Stimulated activated CD4-positive, alpha-beta T cell treated with anti-CD3 and anti-CD28 coated beads, Interleukin-2, amount 100 ng/mL, for 48 hours (primary cell): ENCODE measurements at regions not wholly inside any gene's neighbourhood (a gene's known extent, or its start where the extent isn't known, plus 50 kb on each side); places are given as distances from the start of the nearest gene placed in this dataset.

Source experiments
- DNase-seq, 2 donors: peaks; one replicate each; pipeline ENCODE4 v3.0.0-alpha.2; 2020

DNA sequence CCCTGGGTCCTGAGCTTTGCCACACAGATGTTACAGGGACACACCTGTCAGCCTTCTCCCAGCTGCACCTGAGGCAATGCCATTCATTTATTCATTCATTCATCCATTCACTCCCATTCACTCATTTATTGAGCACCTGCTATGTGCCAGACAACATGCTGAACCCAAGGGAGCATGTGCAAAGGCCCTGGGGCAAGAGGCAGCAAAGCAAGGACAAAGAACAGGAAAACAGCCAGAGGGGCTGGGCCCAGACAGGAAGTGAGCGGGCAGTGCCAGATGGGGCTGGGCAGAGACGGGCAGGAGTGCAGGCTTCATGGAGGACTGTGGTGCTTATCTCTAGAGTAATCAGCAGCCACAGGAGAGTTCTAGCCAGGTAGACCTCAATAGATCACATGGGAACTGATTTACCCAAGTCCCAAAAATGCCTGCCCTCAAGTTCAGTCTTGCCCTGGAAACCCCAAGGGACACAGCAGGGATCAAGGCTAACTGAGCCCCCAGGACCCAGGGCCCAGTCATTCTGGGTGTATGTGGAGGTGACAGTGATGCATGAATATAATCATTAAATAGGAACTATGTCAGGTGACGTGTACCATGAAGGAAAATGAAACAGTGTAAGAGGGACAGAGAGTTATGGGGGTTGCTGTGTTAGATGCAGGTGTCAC, 530.3 kb downstream of the MATN1 start:
- no peak for DNase-seq

GRCh38 chr1:30191154-30191702, 532.2 kb downstream of the MATN1 start:
- DNase-seq, result peak; percentile 3 to 11

DNA sequence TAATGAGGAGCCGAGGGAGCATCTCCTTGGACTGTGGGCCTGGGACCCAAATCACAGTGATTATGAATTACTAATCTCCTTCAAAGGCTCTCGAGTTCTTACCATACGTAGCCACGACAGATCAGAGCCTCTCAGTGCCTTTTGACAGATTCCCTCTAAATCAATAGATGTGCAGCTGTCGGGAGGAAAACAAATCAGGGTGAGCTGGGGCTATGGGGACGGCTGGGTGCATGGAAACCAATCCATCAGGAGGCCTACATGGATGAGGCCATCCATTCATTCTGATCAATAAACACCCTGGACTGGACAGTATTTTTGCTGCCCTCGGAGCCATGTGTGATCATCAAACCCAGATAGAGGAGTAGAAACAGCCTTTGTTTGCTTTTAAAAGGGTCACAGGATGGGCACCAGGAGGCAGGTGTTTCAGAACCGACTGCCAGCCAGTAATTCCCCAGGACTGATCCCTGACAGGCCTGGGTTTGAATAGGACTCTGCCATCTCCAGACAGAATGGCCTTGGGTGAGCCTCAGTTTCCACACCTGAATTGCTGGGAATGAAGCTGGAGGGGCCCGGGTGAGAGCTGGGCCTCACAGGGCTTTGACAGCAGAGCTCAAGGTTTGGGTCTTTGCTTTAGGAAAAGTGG, 532.8 kb downstream of the MATN1 start:
- DNase-seq, result no peak

DNA sequence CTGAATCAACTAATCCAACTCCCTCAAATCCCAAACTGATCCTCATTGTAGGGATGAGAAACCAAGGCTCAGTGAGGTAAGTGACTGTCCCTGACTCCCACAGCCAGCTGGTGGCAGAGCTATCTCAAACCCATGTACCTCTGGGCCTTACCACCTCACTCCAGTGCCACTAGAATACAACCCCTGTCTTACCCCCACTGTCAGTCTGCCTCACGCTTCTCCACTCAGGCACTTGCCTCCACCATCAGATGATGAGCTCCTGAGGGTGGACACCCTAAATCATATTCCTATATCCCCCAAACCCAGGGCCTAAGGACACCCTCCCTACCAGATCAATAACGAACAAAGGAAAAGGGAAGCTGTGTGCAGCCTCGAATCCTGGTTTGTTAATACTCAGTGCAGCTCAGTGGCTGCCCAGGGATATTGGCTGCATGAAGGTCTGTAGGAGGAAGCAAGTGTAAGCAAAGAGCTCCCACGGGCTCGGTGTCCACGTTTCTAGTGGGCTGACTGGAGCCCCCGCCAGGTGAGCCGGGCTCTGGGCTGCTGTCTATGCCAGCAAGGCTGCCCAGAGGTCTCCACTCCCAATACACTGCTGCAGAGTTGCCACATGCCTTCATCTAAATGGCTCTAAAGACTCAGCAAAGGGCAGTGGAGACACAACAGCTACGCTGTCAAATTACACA, 533.4 kb downstream of the MATN1 start:
- no peak for DNase-seq

GRCh38 chr1:30188999-30189398, 534.4 kb downstream of the MATN1 start:
- DNase-seq, result no peak

DNA sequence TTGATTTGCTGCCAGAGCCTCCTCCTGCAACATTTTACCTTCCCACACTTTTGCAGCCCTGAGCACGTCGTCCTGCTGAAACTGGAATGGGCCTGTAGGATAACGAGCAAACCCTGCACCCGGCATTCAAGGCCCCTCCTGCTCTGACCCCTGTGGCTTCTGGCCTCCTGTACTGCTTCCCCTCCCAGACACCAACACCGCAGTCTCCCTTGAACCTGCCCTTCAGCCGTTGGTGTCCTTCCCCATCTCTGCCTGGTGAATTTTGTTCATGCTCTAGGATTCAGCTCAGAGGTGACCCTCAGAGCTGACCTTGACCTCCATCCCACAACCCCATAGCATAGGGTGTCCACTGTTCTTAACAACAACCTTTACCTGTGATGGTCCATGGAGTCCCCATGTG, 535.1 kb downstream of the MATN1 start:
- no peak for DNase-seq

- DNase-seq, result no peak
Observed at GRCh38 chr1:30187413-30188023, 535.9 kb downstream of the MATN1 start.

GRCh38 chr1:30186586-30186985, 536.8 kb downstream of the MATN1 start:
- DNase-seq, result no peak

GRCh38 chr1:30185809-30186208, 537.6 kb downstream of the MATN1 start:
- DNase-seq, result no peak

DNA sequence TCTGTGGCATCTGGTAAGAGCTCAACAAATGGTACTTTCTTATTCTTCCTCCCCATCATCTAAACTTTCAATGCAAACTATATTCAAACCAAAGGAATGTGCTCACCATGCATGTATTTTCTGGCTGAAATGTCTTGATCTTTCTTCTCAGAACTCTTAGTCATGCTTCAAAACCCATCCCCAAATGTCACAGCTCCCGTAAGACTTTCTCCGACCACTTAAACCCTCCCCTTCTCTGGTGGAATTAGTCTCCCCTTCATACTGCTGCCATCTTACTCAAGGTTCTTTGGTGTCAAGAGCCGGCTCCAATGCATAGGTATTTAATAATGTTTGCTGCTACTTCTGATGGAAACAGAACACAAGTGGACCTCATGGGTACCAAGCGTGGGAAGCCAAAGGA, 538.1 kb downstream of the MATN1 start:
- DNase-seq, result no peak

DNA sequence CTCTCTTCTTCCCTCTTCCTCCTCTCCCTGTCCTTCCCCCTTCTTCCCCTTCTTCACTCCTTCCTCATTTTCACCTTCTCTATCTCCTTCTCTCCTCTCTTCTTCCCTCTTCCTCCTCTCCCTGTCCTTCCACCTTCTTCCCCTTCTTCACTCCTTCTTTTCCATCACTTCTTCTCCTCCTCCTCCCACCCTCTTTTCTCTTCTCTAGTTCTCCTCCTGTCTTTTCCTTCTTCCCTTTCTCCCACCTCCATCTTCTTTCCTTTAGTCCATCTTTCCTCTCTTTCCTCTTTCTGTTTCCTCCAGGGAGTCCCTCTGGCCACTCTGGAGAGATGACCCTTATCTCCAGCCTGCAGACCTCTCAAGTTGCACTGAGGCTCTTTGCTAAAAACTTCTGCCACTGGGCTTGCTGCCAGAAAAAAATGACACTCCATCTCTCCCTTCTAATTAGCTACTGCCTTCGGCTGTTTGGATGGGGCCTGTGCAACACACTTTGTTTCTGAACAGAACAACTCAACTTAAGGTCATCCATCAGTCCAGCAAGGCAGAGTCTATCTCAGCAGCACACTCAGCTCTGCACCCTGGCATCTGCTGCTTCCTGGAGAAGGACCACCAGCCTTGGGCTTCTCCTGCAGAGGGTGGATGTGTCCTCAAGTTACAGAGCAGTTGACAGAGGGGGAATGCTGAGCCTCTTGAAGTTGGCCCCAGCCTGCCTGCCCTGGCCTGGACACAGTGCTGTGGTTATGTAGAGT, 538.8 kb downstream of the MATN1 start:
- DNase-seq, result no peak

GRCh38 chr1:30183895-30184294, 539.5 kb downstream of the MATN1 start:
- no peak for DNase-seq

- DNase-seq, result no peak
Observed at GRCh38 chr1:30183006-30183405, 540.4 kb downstream of the MATN1 start.

DNA sequence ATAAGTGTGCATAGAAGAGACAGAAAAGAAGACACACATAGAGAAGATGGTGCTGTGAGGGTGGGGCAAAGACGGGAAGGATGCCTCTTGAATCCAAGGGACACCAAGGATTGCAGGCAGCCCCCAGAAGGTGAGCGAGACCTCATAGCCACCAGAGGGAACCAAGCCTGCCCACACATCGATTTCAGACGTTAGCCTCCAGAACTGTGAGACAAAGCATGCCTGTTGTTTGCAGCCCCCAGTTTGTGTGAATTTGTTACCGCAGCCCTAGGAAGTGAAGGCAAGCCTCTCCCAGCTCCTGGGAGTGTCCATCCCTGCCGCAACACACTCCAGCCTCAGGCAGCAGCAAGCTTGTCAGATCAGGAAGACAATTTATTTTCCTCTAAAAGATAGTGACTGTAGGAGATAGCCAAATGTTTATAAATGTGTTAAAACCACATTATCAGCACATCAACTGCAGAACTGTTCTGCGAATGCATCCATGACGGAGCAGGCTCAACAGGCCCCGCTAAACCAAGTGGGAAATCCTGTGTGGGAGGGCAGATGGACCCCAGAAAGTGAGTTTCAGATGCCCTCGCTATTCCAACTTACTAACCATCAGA, 543.3 kb downstream of the MATN1 start:
- DNase-seq, result no peak

- no peak for DNase-seq
Observed at GRCh38 chr1:30176477-30176876, 546.9 kb downstream of the MATN1 start.

DNA sequence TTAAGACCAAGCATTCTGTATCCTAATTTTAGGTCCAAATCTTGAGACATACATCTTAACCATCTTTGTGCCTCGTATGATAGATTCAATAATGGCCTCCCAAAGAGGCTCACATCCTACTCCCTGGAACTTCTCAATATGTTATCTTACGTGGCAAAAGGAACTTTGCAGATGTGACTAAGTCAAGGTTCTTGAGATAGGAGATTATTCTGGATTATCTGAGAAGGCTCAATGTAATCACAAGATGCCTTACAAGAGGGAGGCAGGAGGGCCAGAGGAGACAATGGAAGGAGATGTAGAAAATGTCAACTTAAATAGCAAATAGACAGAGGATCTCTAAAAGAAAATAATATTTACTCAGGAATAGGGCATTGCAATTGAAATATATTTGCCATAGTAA, 548.9 kb downstream of the MATN1 start:
- no peak for DNase-seq

- DNase-seq, result no peak
Observed at GRCh38 chr1:30173560-30173959, 549.8 kb downstream of the MATN1 start.

DNA sequence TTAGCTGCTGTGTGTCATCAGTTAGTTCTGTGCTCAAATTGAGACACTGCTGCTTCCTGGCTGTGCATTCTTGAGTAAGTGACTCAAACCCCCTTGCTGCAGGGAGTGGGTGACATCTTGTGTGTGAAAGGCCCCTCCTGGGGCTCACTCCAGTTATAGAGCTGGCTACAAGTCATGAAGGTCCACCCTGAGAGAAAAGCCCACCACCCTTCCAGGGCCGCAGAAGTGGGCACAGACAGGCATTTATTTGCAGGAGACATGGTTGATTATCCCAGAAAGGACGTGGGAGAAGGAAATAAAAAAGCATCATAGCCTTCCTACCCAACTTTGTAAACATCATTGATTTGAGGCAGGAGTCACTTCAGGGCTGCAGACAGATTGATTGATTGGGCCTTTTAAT, 550.6 kb downstream of the MATN1 start:
- DNase-seq, result no peak

- no peak for DNase-seq
Observed at GRCh38 chr1:30172299-30172694, 551.1 kb downstream of the MATN1 start.

DNA sequence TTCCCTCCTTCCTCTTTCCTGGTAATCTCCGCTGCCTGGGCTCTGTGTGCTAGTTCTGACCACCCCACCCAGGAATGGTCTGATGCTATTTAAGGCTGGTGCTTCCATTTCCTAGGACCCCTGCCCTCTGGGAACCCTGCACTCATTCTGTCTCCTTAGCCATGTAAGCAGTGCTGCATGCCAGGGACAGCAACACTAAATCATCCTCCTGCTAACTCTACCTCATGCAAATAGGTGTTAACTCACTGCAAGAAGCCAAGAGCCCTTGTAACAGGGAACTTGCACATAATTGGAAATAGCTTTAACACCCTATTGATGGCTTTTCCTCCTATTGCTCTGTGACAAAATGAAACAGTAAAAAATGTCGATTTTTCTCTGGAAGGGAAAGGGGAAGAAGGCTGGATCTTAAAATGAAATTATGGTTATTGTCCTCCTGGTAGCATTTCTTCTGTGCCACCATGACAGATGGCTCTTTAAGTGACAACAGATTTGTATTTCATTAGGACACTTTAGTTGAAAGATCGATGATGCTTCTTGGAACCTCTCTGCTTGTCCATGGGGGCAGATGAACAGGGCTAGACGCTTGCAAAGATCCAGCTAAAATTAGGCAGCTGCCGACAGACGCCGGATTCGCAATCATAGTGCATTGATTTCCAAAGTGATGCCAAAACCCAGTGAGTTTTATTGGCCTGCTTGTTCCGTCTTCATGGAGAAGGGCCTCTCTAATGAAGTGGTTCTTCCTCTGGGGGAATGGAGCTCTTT, 551.7 kb downstream of the MATN1 start:
- DNase-seq, result no peak

DNA sequence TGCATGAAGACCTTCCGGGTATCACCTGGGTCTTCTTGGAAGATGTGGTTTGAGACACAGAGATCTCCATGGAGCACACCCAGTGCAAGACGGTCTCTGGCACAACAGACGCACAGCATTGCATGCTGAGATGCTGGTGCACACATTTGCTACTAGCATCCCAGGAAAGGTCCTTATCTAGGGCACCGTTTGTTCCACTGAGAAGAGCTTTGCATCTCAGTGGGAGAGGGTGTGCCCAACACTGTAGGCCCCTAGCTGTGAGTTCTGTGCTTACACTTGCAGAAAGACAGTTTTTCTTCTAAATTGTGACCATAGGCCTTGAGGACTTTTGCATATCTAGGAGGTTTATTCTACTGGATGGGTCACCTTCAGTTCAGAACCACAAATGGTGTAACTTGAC, 554.1 kb downstream of the MATN1 start:
- DNase-seq, result no peak

DNA sequence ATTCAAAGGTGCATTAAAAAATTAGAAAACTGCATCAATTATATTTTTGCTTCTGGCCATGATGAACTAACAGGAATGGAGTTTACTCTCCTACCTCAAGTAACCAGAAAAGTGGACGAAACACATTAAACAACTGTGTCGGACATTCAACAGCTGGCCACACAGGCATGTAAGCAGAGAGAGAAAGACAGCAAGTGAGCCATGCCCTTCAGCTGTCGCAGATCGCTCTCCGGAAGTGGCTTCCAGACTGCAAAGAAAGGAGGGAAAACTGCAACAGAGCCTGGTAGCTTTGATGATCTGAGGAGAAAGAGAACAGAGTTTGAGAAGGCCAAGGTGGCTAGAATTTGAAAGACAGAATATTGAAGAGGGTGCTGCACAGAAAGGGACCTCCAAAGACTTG, 557.2 kb downstream of the MATN1 start:
- DNase-seq, result no peak
